DND-41 (cell line): ENCODE measurements at regions not wholly inside any gene's neighbourhood (a gene's known extent, or its start where the extent isn't known, plus 50 kb on each side); places are given as distances from the start of the nearest gene placed in this dataset.

Experiments used
- ATAC-seq: fragments of 200-7000 bp; cut with Tn5 transposase; 3 replicates; pipeline ENCODE4 v1.9.1; 2021; ENCODE audit warnings: low read depth; ENCODE audit not compliant: insufficient read depth
- DNase-seq: peaks from one replicate; pipeline ENCODE4 v3.0.0-alpha.2; 2020
- H2AFZ ChIP-seq: 2 replicates; pipeline ENCODE4 v1.6.0; 2012; ENCODE audit warnings: low read depth, low read length
- H3K27ac ChIP-seq: 2 replicates; pipeline ENCODE4 v1.5.1; 2012; ENCODE audit warnings: low read length, inconsistent platforms
- H3K27me3 ChIP-seq: fragments of 200-600 bp; sonication (generic); 2 replicates; pipeline ENCODE4 v1.6.0; 2012; ENCODE audit warnings: low read length, mild to moderate bottlenecking, inconsistent platforms; ENCODE audit not compliant: insufficient read depth, poor library complexity
- H3K36me3 ChIP-seq: 2 replicates; pipeline ENCODE4 v1.5.1; 2012; ENCODE audit warnings: low read length, inconsistent platforms; ENCODE audit not compliant: insufficient read depth
- H3K4me1 ChIP-seq: 2 replicates; pipeline ENCODE4 v1.5.1; 2012; ENCODE audit warnings: mild to moderate bottlenecking, low read length; ENCODE audit not compliant: insufficient read depth
- H3K4me2 ChIP-seq: 2 replicates; pipeline ENCODE4 v1.6.0; 2012; ENCODE audit warnings: mild to moderate bottlenecking, moderate library complexity, low read length, inconsistent platforms; ENCODE audit not compliant: insufficient read depth
- H3K4me3 ChIP-seq, 2 experiments: fragments of 200-600 bp in 1 of 2; shearing (Covaris generic) in 1 of 2; 2 replicates each; pipeline ENCODE4 v1.5.1; 2012 to 2016; ENCODE audit warnings: inconsistent platforms in 2 of 2, low read length in 2 of 2, mild to moderate bottlenecking in 2 of 2, low read depth in 1 of 2, moderate library complexity in 1 of 2
- H3K79me2 ChIP-seq: 2 replicates; pipeline ENCODE4 v1.6.0; 2012; ENCODE audit warnings: low read length, inconsistent platforms; ENCODE audit not compliant: insufficient read depth
- H3K9ac ChIP-seq: 2 replicates; pipeline ENCODE4 v1.6.0; 2012; ENCODE audit warnings: low read depth, mild to moderate bottlenecking, inconsistent platforms, low read length, moderate library complexity
- H3K9me3 ChIP-seq: 2 replicates; pipeline ENCODE4 v1.5.1; 2012; ENCODE audit warnings: low read length, moderate library complexity, mild to moderate bottlenecking, inconsistent platforms; ENCODE audit not compliant: insufficient read depth, severe bottlenecking
- H4K20me1 ChIP-seq: 2 replicates; pipeline ENCODE4 v1.6.0; 2012; ENCODE audit warnings: low read length; ENCODE audit not compliant: insufficient read depth
- EZH2 ChIP-seq: IDR thresholded peaks from 3 replicates; pipeline ENCODE4 v1.6.1; 2012; ENCODE audit warnings: borderline replicate concordance, low read depth, mild to moderate bottlenecking, moderate library complexity, low read length, inconsistent platforms; ENCODE audit not compliant: severe bottlenecking
- TF ChIP-seq, protein P1 (sequence below): IDR thresholded peaks from 2 replicates; pipeline ENCODE4 v1.5.1; 2012; ENCODE audit warnings: borderline replicate concordance, low read length, moderate library complexity, mild to moderate bottlenecking; ENCODE audit not compliant: poor library complexity, severe bottlenecking; ENCODE audit errors: extremely low read depth

DNA sequence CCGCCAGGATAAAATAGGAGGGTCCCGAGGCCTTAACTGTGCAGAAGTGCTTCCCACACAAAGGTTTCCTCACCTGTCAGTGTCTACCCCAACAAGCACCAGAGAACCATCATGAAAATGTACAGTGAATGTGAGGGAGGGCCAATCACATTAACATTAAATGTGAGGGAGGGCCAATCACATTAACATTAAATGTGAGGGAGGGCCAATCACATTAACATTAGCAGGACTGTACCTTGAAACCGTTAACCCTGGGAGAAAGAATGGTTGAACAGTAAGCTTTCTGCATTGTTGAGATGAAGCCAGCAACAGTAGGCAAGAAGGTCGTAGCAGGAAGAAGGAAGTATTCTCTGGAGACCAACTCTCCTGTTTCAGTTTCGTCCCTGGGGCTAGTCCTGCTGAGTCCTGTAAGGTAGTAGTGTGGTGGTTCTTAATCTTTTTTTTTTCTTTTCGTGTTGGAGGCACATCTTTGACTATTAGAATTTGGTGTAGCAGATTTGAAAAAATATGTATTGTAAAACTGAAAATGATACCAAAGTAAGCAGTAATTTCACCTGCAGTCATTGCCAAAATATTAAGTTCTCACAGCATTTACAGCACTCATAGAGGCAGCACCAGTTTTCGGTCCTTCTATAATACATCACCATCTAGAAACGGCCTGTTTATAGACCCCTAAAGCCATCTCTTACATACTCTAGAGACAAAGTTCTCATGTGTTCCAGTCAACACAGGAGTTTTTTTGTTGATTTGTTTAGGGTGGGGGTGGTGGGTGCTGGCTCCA, 98.6 kb upstream of the PPP2R5A start:
- no peaks in the 10 kb centered on the region for H3K79me2 ChIP-seq
- peak overlapping the region; percentile 47 for H3K4me2 ChIP-seq
- H3K4me3 ChIP-seq, result peak overlapping the region in 1 of 2 experiments; percentile 21; a peak in 1 of 4 replicates
- H2AFZ ChIP-seq, result peak overlapping the region; percentile 55
- H4K20me1 ChIP-seq, result no peaks in the 10 kb centered on the region
- H3K9ac ChIP-seq, result peak overlapping the region; percentile 28; the same call in 1 of the 2 replicates
- peak; percentile 94 for ATAC-seq
- no peaks in the 10 kb centered on the region for H3K9me3 ChIP-seq
- TF ChIP-seq EZH2, result no peak
- TF ChIP-seq, protein P1, sequence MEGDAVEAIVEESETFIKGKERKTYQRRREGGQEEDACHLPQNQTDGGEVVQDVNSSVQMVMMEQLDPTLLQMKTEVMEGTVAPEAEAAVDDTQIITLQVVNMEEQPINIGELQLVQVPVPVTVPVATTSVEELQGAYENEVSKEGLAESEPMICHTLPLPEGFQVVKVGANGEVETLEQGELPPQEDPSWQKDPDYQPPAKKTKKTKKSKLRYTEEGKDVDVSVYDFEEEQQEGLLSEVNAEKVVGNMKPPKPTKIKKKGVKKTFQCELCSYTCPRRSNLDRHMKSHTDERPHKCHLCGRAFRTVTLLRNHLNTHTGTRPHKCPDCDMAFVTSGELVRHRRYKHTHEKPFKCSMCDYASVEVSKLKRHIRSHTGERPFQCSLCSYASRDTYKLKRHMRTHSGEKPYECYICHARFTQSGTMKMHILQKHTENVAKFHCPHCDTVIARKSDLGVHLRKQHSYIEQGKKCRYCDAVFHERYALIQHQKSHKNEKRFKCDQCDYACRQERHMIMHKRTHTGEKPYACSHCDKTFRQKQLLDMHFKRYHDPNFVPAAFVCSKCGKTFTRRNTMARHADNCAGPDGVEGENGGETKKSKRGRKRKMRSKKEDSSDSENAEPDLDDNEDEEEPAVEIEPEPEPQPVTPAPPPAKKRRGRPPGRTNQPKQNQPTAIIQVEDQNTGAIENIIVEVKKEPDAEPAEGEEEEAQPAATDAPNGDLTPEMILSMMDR, result no peak
- H3K27ac ChIP-seq, result peak overlapping the region; percentile 67
- H3K27me3 ChIP-seq, result no peaks in the 10 kb centered on the region
- no peaks in the 10 kb centered on the region for H3K36me3 ChIP-seq
- DNase-seq, result peak; percentile 50
- H3K4me1 ChIP-seq, result peaks cover 14% of the 10 kb centered on the region

DNA sequence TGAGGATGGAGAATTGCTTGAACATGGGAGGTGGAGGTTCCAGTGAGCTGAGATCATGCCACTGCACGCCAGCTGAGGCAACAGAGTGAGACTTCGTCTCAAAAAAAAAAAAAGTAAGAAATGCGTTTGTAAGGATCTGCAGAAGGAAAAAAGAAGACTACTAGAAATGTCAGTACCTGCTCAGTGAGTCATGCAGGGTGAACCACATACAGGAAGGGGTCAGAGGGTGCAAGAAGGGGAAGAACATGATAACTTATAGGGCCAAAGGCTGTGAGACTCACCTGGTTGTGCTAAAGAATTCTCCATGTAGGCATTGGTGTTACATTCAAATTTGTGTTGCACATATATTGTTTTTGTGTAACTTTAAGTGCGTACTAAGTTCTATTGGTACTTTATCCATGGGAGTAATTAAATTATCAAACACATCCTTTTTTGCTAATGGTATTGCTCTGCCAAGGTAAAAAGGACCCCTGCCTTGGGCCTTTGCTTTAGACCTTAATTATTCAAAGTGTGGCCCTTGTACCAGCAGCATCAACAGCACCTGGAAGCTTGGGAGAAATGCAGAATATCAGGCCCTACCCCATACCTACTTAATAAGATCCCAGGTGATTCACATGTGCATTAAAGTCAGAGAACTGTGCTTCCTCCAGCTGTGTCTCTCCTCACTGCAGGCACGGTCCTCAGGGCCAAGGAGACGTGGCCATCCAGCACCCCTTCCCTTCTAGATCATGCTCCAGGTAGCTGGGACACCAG, 96.4 kb upstream of the PPP2R5A start:
- Histone ChIP-seq H3K4me3 (no peak overlapping the region), H3K79me2 (no peaks in the 10 kb centered on the region), H3K4me2 (no peak overlapping the region), H3K27me3 (no peaks in the 10 kb centered on the region), H3K4me1 (peaks cover 14% of the 10 kb centered on the region), H3K9me3 (no peaks in the 10 kb centered on the region), H4K20me1 (no peaks in the 10 kb centered on the region), H3K36me3 (no peaks in the 10 kb centered on the region), H3K9ac (no peak overlapping the region), H3K27ac (no peak overlapping the region), H2AFZ (no peak overlapping the region)
- DNase-seq (no peak), ATAC-seq (no peak)
- TF ChIP-seq EZH2, result no peak
- TF ChIP-seq, protein P1, result no peak

DNA sequence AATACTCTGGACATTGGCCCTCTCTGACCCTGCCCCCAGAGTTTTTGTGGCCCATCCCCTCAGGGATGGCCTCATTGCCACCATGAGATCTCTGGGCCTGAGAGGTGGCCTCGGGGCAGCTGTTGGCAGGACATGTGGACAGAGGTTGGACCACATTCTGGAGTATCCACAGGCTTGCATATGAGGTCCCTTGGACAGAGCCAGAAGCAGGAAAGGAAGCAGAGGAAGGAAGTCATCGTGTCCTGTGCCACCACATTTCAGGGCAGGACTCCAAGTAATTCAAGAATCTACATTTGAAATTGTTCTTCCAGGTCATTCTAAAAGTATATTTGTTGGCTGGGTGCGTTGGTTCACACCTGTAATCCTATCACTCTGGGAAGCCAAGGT, 95.9 kb upstream of the PPP2R5A start:
- Histone ChIP-seq H3K9me3 (no peaks in the 10 kb centered on the region), H3K27ac (no peak overlapping the region), H3K79me2 (no peaks in the 10 kb centered on the region), H3K4me1 (peaks cover 14% of the 10 kb centered on the region), H3K27me3 (no peaks in the 10 kb centered on the region), H3K4me2 (no peak overlapping the region), H4K20me1 (no peaks in the 10 kb centered on the region), H3K36me3 (no peaks in the 10 kb centered on the region), H3K9ac (no peak overlapping the region), H2AFZ (no peak overlapping the region), H3K4me3 (no peak overlapping the region)
- TF ChIP-seq, protein P1, result no peak
- TF ChIP-seq EZH2, result no peak
- ATAC-seq (no peak), DNase-seq (no peak)
